Activated T-cell treated with anti-CD3 and anti-CD28 coated beads, Interleukin-2, amount 50 U/mL, for 24 hours (primary cell): ENCODE measurements at regions not wholly inside any gene's neighbourhood (a gene's known extent, or its start where the extent isn't known, plus 50 kb on each side); places are given as distances from the start of the nearest gene placed in this dataset.
"Not testable (repeated sequence)": the region's sequence is repeated elsewhere in the genome, so short reads cannot be mapped to it uniquely, and the experiment has no call there.

ENCODE experiments used
- DNase-seq: peaks from one replicate; pipeline ENCODE4 v3.0.0-alpha.2; 2020
- H3K27ac Mint-ChIP-seq: 2 replicates; pipeline ENCODE4 v1.8.0; 2020; ENCODE audit warnings: mild to moderate bottlenecking, mixed read lengths
- H3K27me3 Mint-ChIP-seq: 2 replicates; pipeline ENCODE4 v1.8.0; 2020; ENCODE audit warnings: mixed read lengths
- H3K36me3 Mint-ChIP-seq: 2 replicates; pipeline ENCODE4 v1.8.0; 2020; ENCODE audit warnings: low read depth, mixed read lengths
- H3K4me1 Mint-ChIP-seq: 2 replicates; pipeline ENCODE4 v1.8.0; 2020; ENCODE audit warnings: low read depth, mixed read lengths
- H3K4me3 Mint-ChIP-seq: 2 replicates; pipeline ENCODE4 v1.8.0; 2020; ENCODE audit warnings: mild to moderate bottlenecking, moderate library complexity, mixed read lengths
- H3K9me3 Mint-ChIP-seq: 2 replicates; pipeline ENCODE4 v1.8.0; 2020; ENCODE audit warnings: mixed read lengths

- H3K36me3 Mint-ChIP-seq: no peaks in the 10 kb centered on the region
- peaks cover 2% of the 10 kb centered on the region for H3K27me3 Mint-ChIP-seq
- H3K27ac Mint-ChIP-seq: no peak overlapping the region
- no peaks in the 10 kb centered on the region for H3K9me3 Mint-ChIP-seq
- DNase-seq: no peak
- H3K4me3 Mint-ChIP-seq: no peak overlapping the region
- no peaks in the 10 kb centered on the region for H3K4me1 Mint-ChIP-seq
Observed at GRCh38 chr2:121055501-121055900, 229.5 kb downstream of the TFCP2L1 start.

- no peaks in the 10 kb centered on the region for H3K9me3 Mint-ChIP-seq
- no peak overlapping the region for H3K27ac Mint-ChIP-seq
- no peaks in the 10 kb centered on the region for H3K4me1 Mint-ChIP-seq
- no peak overlapping the region for H3K4me3 Mint-ChIP-seq
- DNase-seq: no peak
- no peaks in the 10 kb centered on the region for H3K36me3 Mint-ChIP-seq
- peaks cover 7% of the 10 kb centered on the region for H3K27me3 Mint-ChIP-seq
Observed at GRCh38 chr2:121058852-121059558, 226.0 kb downstream of the TFCP2L1 start.

GRCh38 chr2:121059651-121060649 lies 225.1 kb downstream of the TFCP2L1 start:
- peaks cover 7% of the 10 kb centered on the region for H3K27me3 Mint-ChIP-seq
- H3K4me1 Mint-ChIP-seq: no peaks in the 10 kb centered on the region
- no peak overlapping the region for H3K4me3 Mint-ChIP-seq
- H3K36me3 Mint-ChIP-seq: no peaks in the 10 kb centered on the region
- no peaks in the 10 kb centered on the region for H3K9me3 Mint-ChIP-seq
- no peak overlapping the region for H3K27ac Mint-ChIP-seq
- no peak for DNase-seq

GRCh38 chr2:121061633-121062032 lies 223.4 kb downstream of the TFCP2L1 start:
- no peak for DNase-seq
- H3K36me3 Mint-ChIP-seq: no peaks in the 10 kb centered on the region
- no peak overlapping the region for H3K4me3 Mint-ChIP-seq
- no peak overlapping the region for H3K27ac Mint-ChIP-seq
- H3K9me3 Mint-ChIP-seq: no peaks in the 10 kb centered on the region
- peaks cover 7% of the 10 kb centered on the region for H3K27me3 Mint-ChIP-seq
- H3K4me1 Mint-ChIP-seq: no peaks in the 10 kb centered on the region

- no peaks in the 10 kb centered on the region for H3K36me3 Mint-ChIP-seq
- H3K9me3 Mint-ChIP-seq: no peaks in the 10 kb centered on the region
- no peak overlapping the region for H3K27ac Mint-ChIP-seq
- no peak for DNase-seq
- H3K4me1 Mint-ChIP-seq: no peaks in the 10 kb centered on the region
- no peak overlapping the region for H3K4me3 Mint-ChIP-seq
- H3K27me3 Mint-ChIP-seq: peaks cover 7% of the 10 kb centered on the region
Observed at GRCh38 chr2:121063471-121063870, 221.5 kb downstream of the TFCP2L1 start.

GRCh38 chr2:121064186-121064585 lies 220.8 kb downstream of the TFCP2L1 start:
- Mint-ChIP-seq H3K4me1 (no peaks in the 10 kb centered on the region), H3K36me3 (no peaks in the 10 kb centered on the region), H3K27me3 (peaks cover 7% of the 10 kb centered on the region), H3K4me3 (no peak overlapping the region), H3K9me3 (no peaks in the 10 kb centered on the region), H3K27ac (no peak overlapping the region)
- DNase-seq: no peak

GRCh38 chr2:121065239-121065638 lies 219.8 kb downstream of the TFCP2L1 start:
- H3K27me3 Mint-ChIP-seq: peaks cover 7% of the 10 kb centered on the region
- H3K4me3 Mint-ChIP-seq: no peak overlapping the region
- H3K36me3 Mint-ChIP-seq: no peaks in the 10 kb centered on the region
- H3K27ac Mint-ChIP-seq: no peak overlapping the region
- H3K9me3 Mint-ChIP-seq: no peaks in the 10 kb centered on the region
- no peak for DNase-seq
- H3K4me1 Mint-ChIP-seq: no peaks in the 10 kb centered on the region

GRCh38 chr2:121066526-121066925 lies 218.5 kb downstream of the TFCP2L1 start:
- Mint-ChIP-seq H3K36me3 (no peaks in the 10 kb centered on the region), H3K9me3 (no peaks in the 10 kb centered on the region), H3K4me3 (no peak overlapping the region), H3K27me3 (peaks cover 7% of the 10 kb centered on the region), H3K4me1 (no peaks in the 10 kb centered on the region), H3K27ac (no peak overlapping the region)
- DNase-seq: no peak

- Mint-ChIP-seq H3K27ac (no peak overlapping the region), H3K4me1 (no peaks in the 10 kb centered on the region), H3K36me3 (no peaks in the 10 kb centered on the region), H3K9me3 (no peaks in the 10 kb centered on the region), H3K4me3 (no peak overlapping the region), H3K27me3 (peaks cover 4% of the 10 kb centered on the region)
- DNase-seq: no peak
Observed at GRCh38 chr2:121068851-121069250, 216.2 kb downstream of the TFCP2L1 start.

GRCh38 chr2:121069434-121069969 lies 215.5 kb downstream of the TFCP2L1 start:
- Mint-ChIP-seq H3K36me3 (no peaks in the 10 kb centered on the region), H3K27ac (no peak overlapping the region), H3K4me1 (no peaks in the 10 kb centered on the region), H3K4me3 (no peak overlapping the region), H3K27me3 (peaks cover 4% of the 10 kb centered on the region), H3K9me3 (no peaks in the 10 kb centered on the region)
- no peak for DNase-seq

- not testable (repeated sequence) for H3K27me3 Mint-ChIP-seq, H3K4me1 Mint-ChIP-seq, DNase-seq, H3K27ac Mint-ChIP-seq, H3K9me3 Mint-ChIP-seq, H3K4me3 Mint-ChIP-seq, H3K36me3 Mint-ChIP-seq
Observed at GRCh38 chr2:121070061-121070460, 214.9 kb downstream of the TFCP2L1 start.

- Mint-ChIP-seq H3K9me3 (no peaks in the 10 kb centered on the region), H3K27me3 (peaks cover 18% of the 10 kb centered on the region), H3K36me3 (no peaks in the 10 kb centered on the region), H3K4me3 (no peak overlapping the region), H3K27ac (no peak overlapping the region), H3K4me1 (no peaks in the 10 kb centered on the region)
- DNase-seq: peak; percentile 58
Observed at GRCh38 chr2:121071034-121071504, 213.9 kb downstream of the TFCP2L1 start.

- H3K4me3 Mint-ChIP-seq: no peak overlapping the region
- peaks cover 35% of the 10 kb centered on the region for H3K27me3 Mint-ChIP-seq
- no peak for DNase-seq
- H3K9me3 Mint-ChIP-seq: no peaks in the 10 kb centered on the region
- H3K36me3 Mint-ChIP-seq: no peaks in the 10 kb centered on the region
- H3K4me1 Mint-ChIP-seq: peaks cover 2% of the 10 kb centered on the region
- H3K27ac Mint-ChIP-seq: no peak overlapping the region
Observed at GRCh38 chr2:121072784-121073183, 212.2 kb downstream of the TFCP2L1 start.

- Mint-ChIP-seq H3K4me3 (no peak overlapping the region), H3K9me3 (no peaks in the 10 kb centered on the region), H3K4me1 (peaks cover 2% of the 10 kb centered on the region), H3K36me3 (no peaks in the 10 kb centered on the region), H3K27me3 (peaks cover 37% of the 10 kb centered on the region), H3K27ac (no peak overlapping the region)
- no peak for DNase-seq
Observed at GRCh38 chr2:121073320-121074210, 211.4 kb downstream of the TFCP2L1 start.
